RWPE2 (cell line): ENCODE measurements at regions not wholly inside any gene's neighbourhood (a gene's known extent, or its start where the extent isn't known, plus 50 kb on each side); places are given as distances from the start of the nearest gene placed in this dataset.

Experiments used
- ATAC-seq: fragments of 200-7000 bp; cut with Tn5 transposase; 3 replicates; pipeline ENCODE4 v1.9.1; 2021; ENCODE audit warnings: low read depth
- DNase-seq: peaks from one replicate; pipeline ENCODE4 v3.0.0-alpha.2; 2020; ENCODE audit warnings: low spot score
- H3K27ac ChIP-seq: fragments of 450-650 bp; 2 replicates; pipeline ENCODE4 v1.5.1; 2017; ENCODE audit warnings: mild to moderate bottlenecking; ENCODE audit not compliant: poor library complexity, severe bottlenecking
- H3K27me3 ChIP-seq: fragments of 250-450 bp; sonication (Bioruptor Pico); 2 replicates; pipeline ENCODE4 v1.5.1; 2021; ENCODE audit warnings: mild to moderate bottlenecking, moderate library complexity; ENCODE audit not compliant: insufficient read depth, poor library complexity, severe bottlenecking
- H3K36me3 ChIP-seq: fragments of 250-450 bp; sonication (Bioruptor Pico); 2 replicates; pipeline ENCODE4 v1.5.1; 2020; ENCODE audit warnings: low read depth, mild to moderate bottlenecking, moderate library complexity
- H3K4me1 ChIP-seq: fragments of 250-450 bp; sonication (Bioruptor Pico); 2 replicates; pipeline ENCODE4 v1.5.1; 2021; ENCODE audit warnings: mild to moderate bottlenecking, moderate library complexity; ENCODE audit not compliant: insufficient read depth, poor library complexity, severe bottlenecking
- H3K4me3 ChIP-seq: fragments of 250-450 bp; sonication (Bioruptor Pico); 2 replicates; pipeline ENCODE4 v1.5.1; 2021; ENCODE audit warnings: mild to moderate bottlenecking, moderate library complexity; ENCODE audit not compliant: severe bottlenecking
- H3K9me3 ChIP-seq: fragments of 250-450 bp; sonication (Bioruptor Pico); 2 replicates; pipeline ENCODE4 v1.5.1; 2021; ENCODE audit warnings: mild to moderate bottlenecking, moderate library complexity; ENCODE audit not compliant: severe bottlenecking
- TF ChIP-seq, protein P1 (sequence below): fragments of 450-650 bp; IDR thresholded peaks from one replicate; pipeline ENCODE4 v1.5.1; 2017; ENCODE audit warnings: mild to moderate bottlenecking, moderate library complexity; ENCODE audit not compliant: poor library complexity, severe bottlenecking

DNA sequence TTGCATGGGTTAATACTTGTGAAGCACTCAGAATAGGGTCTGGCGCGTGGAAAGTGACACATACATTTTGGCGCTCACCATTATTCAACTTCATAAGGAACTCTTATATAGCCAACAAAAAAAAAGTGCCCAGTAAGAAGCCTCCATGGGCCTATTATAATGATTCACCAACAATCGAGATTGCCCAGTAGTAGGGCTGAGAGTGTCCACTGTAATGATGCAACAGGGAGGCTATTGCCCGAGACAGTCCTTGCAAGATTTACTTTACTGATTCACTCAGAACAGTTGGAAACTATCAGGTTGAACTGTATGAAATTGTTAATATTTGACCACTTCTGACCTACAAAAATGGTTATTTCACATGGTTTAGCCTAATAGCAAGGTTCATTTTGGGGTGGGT lies 86.0 kb downstream of the PJA1 start:
- DNase-seq, result no peak
- Histone ChIP-seq H3K27me3 (no peaks in the 10 kb centered on the region), H3K9me3 (no peaks in the 10 kb centered on the region), H3K27ac (no peak overlapping the region), H3K4me1 (no peaks in the 10 kb centered on the region), H3K4me3 (no peak overlapping the region), H3K36me3 (no peaks in the 10 kb centered on the region)
- ATAC-seq, result no peak
- TF ChIP-seq, protein P1, sequence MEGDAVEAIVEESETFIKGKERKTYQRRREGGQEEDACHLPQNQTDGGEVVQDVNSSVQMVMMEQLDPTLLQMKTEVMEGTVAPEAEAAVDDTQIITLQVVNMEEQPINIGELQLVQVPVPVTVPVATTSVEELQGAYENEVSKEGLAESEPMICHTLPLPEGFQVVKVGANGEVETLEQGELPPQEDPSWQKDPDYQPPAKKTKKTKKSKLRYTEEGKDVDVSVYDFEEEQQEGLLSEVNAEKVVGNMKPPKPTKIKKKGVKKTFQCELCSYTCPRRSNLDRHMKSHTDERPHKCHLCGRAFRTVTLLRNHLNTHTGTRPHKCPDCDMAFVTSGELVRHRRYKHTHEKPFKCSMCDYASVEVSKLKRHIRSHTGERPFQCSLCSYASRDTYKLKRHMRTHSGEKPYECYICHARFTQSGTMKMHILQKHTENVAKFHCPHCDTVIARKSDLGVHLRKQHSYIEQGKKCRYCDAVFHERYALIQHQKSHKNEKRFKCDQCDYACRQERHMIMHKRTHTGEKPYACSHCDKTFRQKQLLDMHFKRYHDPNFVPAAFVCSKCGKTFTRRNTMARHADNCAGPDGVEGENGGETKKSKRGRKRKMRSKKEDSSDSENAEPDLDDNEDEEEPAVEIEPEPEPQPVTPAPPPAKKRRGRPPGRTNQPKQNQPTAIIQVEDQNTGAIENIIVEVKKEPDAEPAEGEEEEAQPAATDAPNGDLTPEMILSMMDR, result no peak

DNA sequence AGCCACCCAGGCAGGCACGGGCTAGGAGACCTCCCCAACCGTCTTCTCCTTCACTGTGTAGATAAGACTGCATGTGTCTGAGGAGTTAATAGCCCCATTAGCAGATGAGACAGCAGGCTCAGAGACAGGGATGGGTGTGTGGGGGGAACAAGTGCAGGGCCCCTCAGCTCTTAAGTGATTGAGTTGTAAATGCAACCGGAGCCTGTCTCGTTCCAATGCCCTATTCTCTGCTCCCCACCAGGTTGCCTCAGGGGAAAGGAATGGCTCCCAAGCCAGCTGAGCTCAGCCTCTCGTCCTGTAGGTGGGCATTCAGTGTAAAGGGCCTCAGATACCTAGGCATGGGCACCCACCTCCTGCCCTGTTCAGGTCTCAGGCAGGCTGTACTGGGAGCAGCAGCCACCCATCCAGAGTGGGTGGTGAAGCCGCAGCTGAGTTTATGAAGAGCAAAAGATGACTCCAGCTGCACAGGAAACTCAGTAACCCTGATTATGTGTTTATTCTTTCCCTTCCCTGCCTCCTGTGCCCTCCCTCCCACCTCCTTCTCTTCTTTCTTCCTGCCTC lies 87.3 kb downstream of the PJA1 start:
- H3K27ac ChIP-seq, result no peak overlapping the region
- H3K9me3 ChIP-seq, result no peaks in the 10 kb centered on the region
- ATAC-seq, result no peak
- H3K36me3 ChIP-seq, result no peaks in the 10 kb centered on the region
- TF ChIP-seq, protein P1, result no peak
- no peaks in the 10 kb centered on the region for H3K27me3 ChIP-seq
- H3K4me3 ChIP-seq, result no peak overlapping the region
- H3K4me1 ChIP-seq, result no peaks in the 10 kb centered on the region
- peak; percentile 4 for DNase-seq

DNA sequence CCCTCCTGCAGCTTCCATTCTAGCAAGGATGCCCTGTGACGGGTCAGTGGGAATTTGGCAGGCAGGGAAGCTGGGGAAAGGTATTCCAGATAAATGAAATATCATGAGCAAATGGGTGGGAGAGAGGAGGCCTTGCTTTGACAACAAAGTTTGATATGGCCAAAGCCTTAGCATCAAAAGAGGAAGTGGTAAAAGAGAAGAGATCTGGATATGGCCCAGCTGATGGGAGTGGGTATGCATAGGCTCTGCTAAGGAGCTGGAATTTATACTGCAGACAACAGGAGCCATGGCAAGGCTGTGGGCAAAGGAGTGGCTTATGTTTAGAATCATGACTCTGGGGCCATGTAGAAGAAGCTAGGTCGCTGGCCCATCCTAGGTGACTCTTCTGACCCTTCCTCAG lies 89.2 kb downstream of the PJA1 start:
- Histone ChIP-seq H3K27me3 (no peaks in the 10 kb centered on the region), H3K27ac (no peak overlapping the region), H3K4me3 (no peak overlapping the region), H3K9me3 (no peaks in the 10 kb centered on the region), H3K4me1 (no peaks in the 10 kb centered on the region), H3K36me3 (no peaks in the 10 kb centered on the region)
- no peak for DNase-seq
- no peak for ATAC-seq
- TF ChIP-seq, protein P1, result no peak

DNA sequence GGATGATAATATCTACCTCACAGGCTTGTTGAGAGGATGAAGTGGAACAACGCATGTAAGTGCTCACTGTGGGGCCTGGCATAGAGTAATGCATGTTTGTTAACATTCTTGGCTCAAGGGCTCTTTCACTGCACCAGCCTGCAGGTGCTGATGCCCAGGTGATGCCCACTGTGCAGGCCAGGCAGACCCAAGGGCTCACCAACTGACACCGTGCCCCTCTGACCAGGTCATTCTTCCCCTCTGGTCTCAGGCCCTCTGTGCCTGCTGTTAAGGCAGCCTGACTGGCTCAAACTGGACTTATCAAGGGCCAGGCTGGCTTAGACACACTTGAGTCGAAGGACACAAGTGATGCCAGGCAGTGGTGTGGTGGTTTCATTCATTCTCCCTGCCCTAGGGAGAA lies 90.5 kb downstream of the PJA1 start:
- H3K4me1 ChIP-seq, result no peaks in the 10 kb centered on the region
- no peak overlapping the region for H3K4me3 ChIP-seq
- no peaks in the 10 kb centered on the region for H3K9me3 ChIP-seq
- H3K36me3 ChIP-seq, result no peaks in the 10 kb centered on the region
- ATAC-seq (no peak), DNase-seq (no peak)
- TF ChIP-seq, protein P1, result no peak
- no peak overlapping the region for H3K27ac ChIP-seq
- H3K27me3 ChIP-seq, result no peaks in the 10 kb centered on the region

DNA sequence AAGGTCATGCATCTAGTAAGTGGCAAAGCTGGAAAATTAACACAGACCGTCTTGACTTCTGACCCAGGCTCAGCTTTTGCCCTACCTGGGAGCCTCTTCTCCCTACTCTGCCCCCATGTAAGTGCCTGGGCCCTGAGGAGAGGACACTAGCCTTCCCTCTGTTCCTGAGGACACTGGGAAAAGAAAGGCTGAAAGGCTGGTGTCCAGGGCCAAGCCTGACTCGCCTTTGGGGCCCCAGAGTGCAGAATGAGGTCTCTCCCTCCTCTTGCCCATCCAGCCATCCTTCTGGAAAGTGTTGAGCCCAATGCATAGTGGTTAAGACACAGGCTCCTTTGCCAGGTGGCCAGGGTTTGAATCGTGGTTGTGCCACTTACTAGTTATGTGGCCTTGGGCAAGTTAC lies 91.5 kb downstream of the PJA1 start:
- TF ChIP-seq, protein P1, result no peak
- Histone ChIP-seq H3K4me3 (no peak overlapping the region), H3K36me3 (no peaks in the 10 kb centered on the region), H3K27me3 (no peaks in the 10 kb centered on the region), H3K4me1 (no peaks in the 10 kb centered on the region), H3K9me3 (no peaks in the 10 kb centered on the region), H3K27ac (no peak overlapping the region)
- DNase-seq (no peak), ATAC-seq (no peak)
